Mesenchymal stem cell (in vitro differentiated cells and primary cell): ENCODE measurements at regions not wholly inside any gene's neighbourhood (a gene's known extent, or its start where the extent isn't known, plus 50 kb on each side); places are given as distances from the start of the nearest gene placed in this dataset.

Experiments used
- DNase-seq: peaks from one replicate; pipeline ENCODE4 v3.0.0-alpha.2; 2013
- H2AFZ ChIP-seq: one replicate; pipeline ENCODE4 v1.6.1; 2013; ENCODE audit warnings: low read depth, mild to moderate bottlenecking, control low read depth, inconsistent platforms, low read length, moderate library complexity
- H2AK5ac ChIP-seq: 2 replicates; pipeline ENCODE4 v1.6.1; 2013; ENCODE audit warnings: low read length, moderate library complexity, mild to moderate bottlenecking, inconsistent platforms; ENCODE audit not compliant: severe bottlenecking
- H2BK120ac ChIP-seq: one replicate; pipeline ENCODE4 v1.6.1; 2013; ENCODE audit warnings: low read depth, mild to moderate bottlenecking, inconsistent platforms, low read length, moderate library complexity
- H2BK12ac ChIP-seq, 2 experiments: one replicate each; pipeline ENCODE4 v1.6.1; 2013; ENCODE audit warnings: inconsistent platforms in 2 of 2, low read length in 2 of 2, mild to moderate bottlenecking in 2 of 2, moderate library complexity in 2 of 2, control low read depth in 1 of 2
- H2BK15ac ChIP-seq: one replicate; pipeline ENCODE4 v1.6.1; 2013; ENCODE audit warnings: mild to moderate bottlenecking, low read depth, inconsistent platforms; ENCODE audit not compliant: poor library complexity, severe bottlenecking
- H2BK5ac ChIP-seq: 2 replicates; pipeline ENCODE4 v1.6.1; 2013; ENCODE audit warnings: low read depth, mild to moderate bottlenecking, low read length, control low read depth, inconsistent platforms; ENCODE audit not compliant: poor library complexity, severe bottlenecking
- H3K14ac ChIP-seq, 2 experiments: one replicate each; pipeline ENCODE4 v1.6.1; 2013; ENCODE audit warnings: inconsistent platforms in 2 of 2, low read length in 2 of 2, control low read depth in 1 of 2, mild to moderate bottlenecking in 1 of 2, moderate library complexity in 1 of 2
- H3K18ac ChIP-seq, 2 experiments: one replicate each; pipeline ENCODE4 v1.6.1; 2013; ENCODE audit warnings: inconsistent platforms in 2 of 2, low read length in 2 of 2, control low read depth in 1 of 2, low read depth in 1 of 2, mild to moderate bottlenecking in 1 of 2
- H3K23ac ChIP-seq, 2 experiments: one replicate each; pipeline ENCODE4 v1.6.1; 2013; ENCODE audit warnings: inconsistent platforms in 2 of 2, low read length in 2 of 2, mild to moderate bottlenecking in 2 of 2, moderate library complexity in 2 of 2, control low read depth in 1 of 2
- H3K27ac ChIP-seq: 2 replicates; pipeline ENCODE4 v1.5.1; 2013; ENCODE audit warnings: mild to moderate bottlenecking, moderate library complexity, low read length, control low read depth, inconsistent platforms; ENCODE audit not compliant: poor library complexity, severe bottlenecking
- H3K27me3 ChIP-seq, 2 experiments: 2 replicates each; pipeline versions ENCODE4 v1.6.1 to v1.7.0; 2013; ENCODE audit warnings: low read length in 2 of 2, mild to moderate bottlenecking in 2 of 2, moderate library complexity in 2 of 2, control low read depth in 1 of 2, inconsistent platforms in 1 of 2; ENCODE audit not compliant: control insufficient read depth in 1 of 2, insufficient read depth in 1 of 2
- H3K36me3 ChIP-seq, 2 experiments: 2 replicates each; pipeline versions ENCODE4 v1.6.1 to v1.7.0; 2013; ENCODE audit warnings: low read length in 2 of 2, control low read depth in 1 of 2, inconsistent platforms in 1 of 2, low read depth in 1 of 2, mild to moderate bottlenecking in 1 of 2; ENCODE audit not compliant: insufficient read depth in 2 of 2, control insufficient read depth in 1 of 2
- H3K4ac ChIP-seq, 2 experiments: one replicate each; pipeline ENCODE4 v1.6.1; 2013; ENCODE audit warnings: inconsistent platforms in 2 of 2, low read length in 2 of 2, mild to moderate bottlenecking in 2 of 2, moderate library complexity in 2 of 2, control low read depth in 1 of 2, low read depth in 1 of 2
- H3K4me1 ChIP-seq: 2 replicates; pipeline ENCODE4 v1.6.1; 2013; ENCODE audit warnings: low read depth, low read length, control low read depth; ENCODE audit not compliant: control insufficient read depth, insufficient read depth
- H3K4me2 ChIP-seq: 2 replicates; pipeline ENCODE4 v1.6.1; 2013; ENCODE audit warnings: low read length, mild to moderate bottlenecking, inconsistent platforms; ENCODE audit not compliant: poor library complexity, severe bottlenecking
- H3K4me3 ChIP-seq, 2 experiments: 2 replicates each; pipeline versions ENCODE4 v1.5.1 to v1.7.0; 2013; ENCODE audit warnings: low read length in 2 of 2, mild to moderate bottlenecking in 2 of 2, control low read depth in 1 of 2, low read depth in 1 of 2; ENCODE audit not compliant: insufficient read depth in 1 of 2
- H3K79me1 ChIP-seq: replicated peaks from 2 replicates; pipeline ENCODE4 v1.6.1; 2013; ENCODE audit warnings: mild to moderate bottlenecking, control low read depth, low read length, inconsistent platforms; ENCODE audit not compliant: poor library complexity, severe bottlenecking
- H3K9ac ChIP-seq: 2 replicates; pipeline ENCODE4 v1.7.0; 2013; ENCODE audit warnings: mild to moderate bottlenecking, low read length, moderate library complexity
- H3K9me3 ChIP-seq: 2 replicates; pipeline ENCODE4 v1.7.0; 2013; ENCODE audit warnings: mild to moderate bottlenecking, low read length; ENCODE audit not compliant: control insufficient read depth
- H4K8ac ChIP-seq: one replicate; pipeline ENCODE4 v1.6.1; 2013; ENCODE audit warnings: inconsistent platforms, mild to moderate bottlenecking, low read length, moderate library complexity
- H4K91ac ChIP-seq: one replicate; pipeline ENCODE4 v1.6.1; 2013; ENCODE audit warnings: mild to moderate bottlenecking, low read length, inconsistent platforms
- WGBS: methylation state at CpG from one replicate; pipeline ENCODE4 v1.1.7; 2013; ENCODE audit warnings: mixed read lengths; 5-methylcytosine and 5-hydroxymethylcytosine counted together

- Histone ChIP-seq H3K9me3 (no peaks in the 10 kb centered on the region), H4K8ac (no peak overlapping the region), H3K4ac (no peak overlapping the region), H2BK15ac (no peak overlapping the region), H2AK5ac (no peak overlapping the region), H3K36me3 (no peaks in the 10 kb centered on the region), H2BK5ac (no peak overlapping the region), H3K18ac (no peak overlapping the region), H2BK120ac (no peak overlapping the region), H3K4me3 (no peak overlapping the region), H2AFZ (no peak overlapping the region), H4K91ac (no peak overlapping the region), H3K4me2 (no peak overlapping the region), H2BK12ac (no peak overlapping the region), H3K4me1 (peaks cover 3% of the 10 kb centered on the region), H3K79me1 (no peaks in the 10 kb centered on the region), H3K9ac (no peak overlapping the region), H3K27ac (no peak overlapping the region), H3K14ac (no peak overlapping the region), H3K27me3 (peaks cover 16 to 86% of the 10 kb centered on the region in 2 experiments), H3K23ac (no peak overlapping the region)
- no peak for DNase-seq
- WGBS: 82% methylated on average over 19 of the region's 19 CpGs
These were observed 58.5 kb downstream of the ADRA2C start for GRCh38 chr4:3824521-3825270.

- Histone ChIP-seq H3K27ac (no peak overlapping the region), H3K9ac (no peak overlapping the region), H3K4me2 (no peak overlapping the region), H2AFZ (no peak overlapping the region), H3K4me3 (no peak overlapping the region), H3K14ac (no peak overlapping the region), H3K79me1 (no peaks in the 10 kb centered on the region), H3K9me3 (no peaks in the 10 kb centered on the region), H3K18ac (no peak overlapping the region), H3K23ac (no peak overlapping the region), H3K36me3 (no peaks in the 10 kb centered on the region), H3K4ac (no peak overlapping the region), H2BK15ac (no peak overlapping the region), H3K4me1 (peaks cover 3% of the 10 kb centered on the region), H2BK12ac (no peak overlapping the region), H4K8ac (no peak overlapping the region), H4K91ac (no peak overlapping the region), H2BK120ac (no peak overlapping the region), H2BK5ac (no peak overlapping the region), H2AK5ac (no peak overlapping the region), H3K27me3 (peaks cover 16 to 88% of the 10 kb centered on the region in 2 experiments)
- DNase-seq: no peak
- WGBS: 89% methylated on average over 11 of the region's 11 CpGs
These were observed 59.3 kb downstream of the ADRA2C start for GRCh38 chr4:3825530-3825929.

GRCh38 chr4:3826247-3827172 lies 60.3 kb downstream of the ADRA2C start:
- Histone ChIP-seq H3K36me3 (no peaks in the 10 kb centered on the region), H3K27ac (no peak overlapping the region), H3K18ac (no peak overlapping the region), H3K79me1 (no peaks in the 10 kb centered on the region), H3K4me3 (no peak overlapping the region), H2BK5ac (no peak overlapping the region), H2BK12ac (no peak overlapping the region), H2AFZ (no peak overlapping the region), H4K91ac (no peak overlapping the region), H3K4me2 (no peak overlapping the region), H3K4ac (no peak overlapping the region), H3K9me3 (no peaks in the 10 kb centered on the region), H3K4me1 (peaks cover 2% of the 10 kb centered on the region), H2BK120ac (no peak overlapping the region), H2AK5ac (no peak overlapping the region), H3K14ac (no peak overlapping the region), H2BK15ac (no peak overlapping the region), H3K9ac (no peak overlapping the region), H3K23ac (no peak overlapping the region), H3K27me3 (peaks cover 14 to 87% of the 10 kb centered on the region in 2 experiments), H4K8ac (no peak overlapping the region)
- 69% methylated on average over 33 of the region's 33 CpGs for WGBS
- DNase-seq: no peak
